Thoracic aorta (tissue), 2 donors: ENCODE measurements at regions not wholly inside any gene's neighbourhood (a gene's known extent, or its start where the extent isn't known, plus 50 kb on each side); places are given as distances from the start of the nearest gene placed in this dataset.
"Not testable (repeated sequence)": the region's sequence is repeated elsewhere in the genome, so short reads cannot be mapped to it uniquely, and the experiment has no call there.

Source experiments
- ATAC-seq: fragments of 150-250 bp; one replicate; pipeline ENCODE4 v1.8.0; 2017; ENCODE audit warnings: low read depth; ENCODE audit not compliant: insufficient number of reproducible peaks, low FRiP score
- DNase-seq: peaks from one replicate; pipeline ENCODE4 v3.0.0-alpha.2; 2020; ENCODE audit warnings: low spot score
- H3K27ac ChIP-seq, 2 donors: fragments of 200-600 bp; sonication (generic); 1 replicate in 1 of 2; 2 replicates in 1 of 2; pipeline ENCODE4 v1.5.1; 2016; ENCODE audit warnings: mild to moderate bottlenecking in 2 of 2, moderate library complexity in 2 of 2
- H3K27me3 ChIP-seq: fragments of 200-600 bp; sonication (generic); replicated peaks from 2 replicates; pipeline ENCODE4 v1.6.0; 2016; ENCODE audit warnings: mild to moderate bottlenecking; ENCODE audit not compliant: insufficient read depth
- H3K36me3 ChIP-seq: fragments of 200-600 bp; sonication (generic); one replicate; pipeline ENCODE4 v1.5.1; 2016
- H3K4me1 ChIP-seq, 2 donors: fragments of 200-600 bp; sonication (generic); 1 replicate in 1 of 2; 2 replicates in 1 of 2; pipeline versions ENCODE4 v1.5.1 to v1.6.0; 2016; ENCODE audit warnings: low read depth in 2 of 2, mild to moderate bottlenecking in 1 of 2; ENCODE audit not compliant: control insufficient read depth in 1 of 2
- H3K4me3 ChIP-seq: fragments of 200-600 bp; sonication (generic); 2 replicates; pipeline ENCODE4 v1.5.1; 2016; ENCODE audit warnings: mild to moderate bottlenecking
- H3K9me3 ChIP-seq: fragments of 200-600 bp; sonication (generic); 2 replicates; pipeline ENCODE4 v1.5.1; 2016
- CTCF ChIP-seq: fragments of 200-600 bp; sonication (generic); IDR thresholded peaks from one replicate; pipeline ENCODE4 v1.5.1; 2019; ENCODE audit warnings: antibody characterized with exemption

DNA sequence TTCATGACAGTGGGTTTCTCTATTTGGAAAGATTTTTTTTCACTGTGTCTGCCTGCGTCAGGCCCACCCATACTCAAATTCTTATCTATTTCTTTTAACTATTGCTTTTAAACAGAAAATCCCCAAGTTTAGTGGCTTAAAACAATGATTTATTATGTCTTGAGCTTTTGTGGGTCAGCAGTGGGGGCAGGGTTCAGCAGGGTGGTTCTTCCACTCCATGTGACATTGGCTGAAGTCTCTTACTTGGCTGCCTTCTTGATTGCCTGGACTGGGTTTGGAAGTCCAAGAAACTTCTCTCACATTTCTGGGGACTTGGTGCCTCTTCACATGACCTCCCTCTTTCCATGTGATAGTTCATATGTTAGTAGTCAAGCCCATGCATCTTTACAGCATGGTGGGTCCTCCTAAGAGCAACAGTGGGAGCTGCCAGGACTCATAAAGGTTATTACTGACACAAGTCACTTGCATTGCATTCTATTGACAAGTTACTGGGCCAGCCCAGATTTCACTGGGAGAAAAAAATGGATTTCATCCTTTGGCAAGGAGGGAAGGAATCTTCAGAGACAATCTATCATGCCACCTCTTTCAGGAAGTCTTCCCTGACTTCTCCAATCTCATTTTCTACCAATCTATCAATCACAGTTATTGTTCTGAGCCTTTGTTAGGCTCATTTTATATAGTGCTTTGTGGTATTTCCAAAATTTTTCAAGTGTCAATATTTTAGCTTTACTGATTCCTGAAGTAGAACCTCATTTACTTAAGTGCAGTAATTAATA lies 436.1 kb downstream of the XYLT1 start:
- H3K27ac ChIP-seq: no peak overlapping the region

DNA sequence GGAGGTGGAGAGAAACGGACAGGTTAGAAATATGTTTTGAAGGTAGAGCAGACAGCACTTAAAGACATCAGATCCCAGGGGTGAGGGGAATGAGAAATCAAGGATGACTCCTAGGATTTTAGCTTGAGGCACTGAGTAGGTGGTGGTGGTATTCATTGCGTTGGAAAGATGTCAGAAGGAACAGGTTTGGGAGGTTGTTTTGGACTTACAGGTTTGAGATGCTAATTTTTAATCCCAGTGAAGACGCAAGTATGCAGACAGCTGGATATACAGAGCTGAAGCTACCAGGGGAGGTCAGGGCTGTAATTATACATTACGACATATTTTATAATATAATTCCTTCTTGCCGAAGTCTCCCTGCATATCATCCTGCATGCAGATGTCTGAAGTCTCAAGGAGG lies 433.3 kb downstream of the XYLT1 start:
- Histone ChIP-seq H3K36me3 (no peaks in the 10 kb centered on the region), H3K27ac (no peak overlapping the region), H3K9me3 (peaks cover 4% of the 10 kb centered on the region), H3K4me1 (no peaks in the 10 kb centered on the region), H3K4me3 (no peak overlapping the region), H3K27me3 (no peaks in the 10 kb centered on the region)
- DNase-seq: no peak
- no peak for ATAC-seq
- TF ChIP-seq CTCF: no peak

More for the DNA sequence above, 436.1 kb downstream of the XYLT1 start:
- H3K9me3 ChIP-seq: peaks cover 4% of the 10 kb centered on the region
- no peaks in the 10 kb centered on the region for H3K27me3 ChIP-seq
- no peak for TF ChIP-seq CTCF
- no peaks in the 10 kb centered on the region for H3K36me3 ChIP-seq
- ATAC-seq: no peak
- H3K4me3 ChIP-seq: no peak overlapping the region
- DNase-seq: no peak
- H3K4me1 ChIP-seq: no peaks in the 10 kb centered on the region

DNA sequence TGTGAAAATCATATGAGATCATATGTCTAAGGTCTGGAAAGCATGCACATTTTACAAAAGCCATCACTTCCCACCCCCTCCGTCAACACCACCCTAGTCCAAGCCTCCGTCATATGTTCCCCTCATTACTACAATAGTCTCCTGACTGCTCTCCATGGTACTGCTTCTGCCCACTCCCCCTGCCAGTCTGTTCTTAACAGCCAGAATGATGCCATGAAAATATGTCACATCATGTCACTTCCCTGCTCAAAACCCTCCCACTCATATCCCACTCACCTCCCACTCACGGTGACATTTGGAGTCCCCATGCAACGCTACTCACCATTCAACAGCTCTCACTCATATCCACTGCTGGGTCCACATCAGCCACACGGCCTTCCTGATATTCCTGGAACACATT lies 432.3 kb downstream of the XYLT1 start:
- Histone ChIP-seq H3K9me3 (peaks cover 4% of the 10 kb centered on the region), H3K27me3 (no peaks in the 10 kb centered on the region), H3K4me1 (no peaks in the 10 kb centered on the region), H3K36me3 (no peaks in the 10 kb centered on the region), H3K27ac (no peak overlapping the region), H3K4me3 (no peak overlapping the region)
- no peak for TF ChIP-seq CTCF
- ATAC-seq (no peak), DNase-seq (no peak)

- H3K9me3 ChIP-seq, H3K4me1 ChIP-seq, H3K4me3 ChIP-seq, H3K27me3 ChIP-seq, DNase-seq, ATAC-seq, H3K27ac ChIP-seq, H3K36me3 ChIP-seq: not testable (repeated sequence)
Measured at GRCh38 chr16:17049109-17049508, 421.7 kb downstream of the XYLT1 start.

- no peak for TF ChIP-seq CTCF
- no peak for ATAC-seq
Measured at GRCh38 chr16:17050468-17050867, 420.3 kb downstream of the XYLT1 start.

More at GRCh38 chr16:17050468-17050867, 420.3 kb downstream of the XYLT1 start:
- H3K9me3 ChIP-seq: no peaks in the 10 kb centered on the region
- no peaks in the 10 kb centered on the region for H3K36me3 ChIP-seq
- H3K4me3 ChIP-seq: no peak overlapping the region
- no peak for DNase-seq
- H3K27ac ChIP-seq: no peak overlapping the region
- no peaks in the 10 kb centered on the region for H3K27me3 ChIP-seq
- H3K4me1 ChIP-seq: no peaks in the 10 kb centered on the region
